SU-DHL-6 (cell line): ENCODE measurements at regions not wholly inside any gene's neighbourhood (a gene's known extent, or its start where the extent isn't known, plus 50 kb on each side); places are given as distances from the start of the nearest gene placed in this dataset.

Experiments used
- CTCF ChIP-seq: fragments of 200-600 bp; sonication (generic); IDR thresholded peaks from one replicate; pipeline ENCODE4 v1.5.1; 2017; ENCODE audit warnings: antibody characterized with exemption, mild to moderate bottlenecking, low read length, moderate library complexity; ENCODE audit not compliant: insufficient read depth, poor library complexity, severe bottlenecking
- EZH2phosphoT487 ChIP-seq: fragments of 200-600 bp; sonication (generic), shearing (Covaris generic); conservative IDR thresholded peaks from 2 replicates; pipeline ENCODE4 v1.6.1; 2018; ENCODE audit warnings: mild to moderate bottlenecking, antibody characterized with exemption, low read length, moderate library complexity, mixed read lengths

GRCh38 chr21:25490742-25491141 is 116.5 kb downstream of the MRPL39 start:
- TF ChIP-seq CTCF: no peak
- TF ChIP-seq EZH2phosphoT487: no peak
